Endothelial cell (in vitro differentiated cells): ENCODE measurements at regions not wholly inside any gene's neighbourhood (a gene's known extent, or its start where the extent isn't known, plus 50 kb on each side); places are given as distances from the start of the nearest gene placed in this dataset.

Experiments
- DNase-seq: peaks from one replicate; pipeline ENCODE4 v3.0.0; 2021; ENCODE audit warnings: low spot score
- H3K27ac Mint-ChIP-seq: one replicate; pipeline ENCODE4 v1.8.0; 2021; ENCODE audit warnings: mixed read lengths, inconsistent platforms; ENCODE audit not compliant: unreplicated experiment
- H3K27me3 Mint-ChIP-seq: one replicate; pipeline ENCODE4 v1.8.0; 2021; ENCODE audit warnings: mild to moderate bottlenecking, moderate library complexity, mixed read lengths, inconsistent platforms; ENCODE audit not compliant: unreplicated experiment
- H3K36me3 Mint-ChIP-seq: one replicate; pipeline ENCODE4 v1.8.0; 2021; ENCODE audit warnings: mild to moderate bottlenecking, low read depth, mixed read lengths, inconsistent platforms; ENCODE audit not compliant: unreplicated experiment
- H3K4me1 Mint-ChIP-seq: one replicate; pipeline ENCODE4 v1.8.0; 2021; ENCODE audit warnings: mild to moderate bottlenecking, mixed read lengths, inconsistent platforms; ENCODE audit not compliant: unreplicated experiment
- H3K4me3 Mint-ChIP-seq: one replicate; pipeline ENCODE4 v1.8.0; 2021; ENCODE audit warnings: mild to moderate bottlenecking, mixed read lengths, inconsistent platforms; ENCODE audit not compliant: unreplicated experiment
- H3K9me3 Mint-ChIP-seq: one replicate; pipeline ENCODE4 v1.8.0; 2021; ENCODE audit warnings: mixed read lengths, inconsistent platforms; ENCODE audit not compliant: unreplicated experiment
- TF ChIP-seq, protein P1 (sequence below): fragments of 200-600 bp; sonication (generic); IDR thresholded peaks from one replicate; pipeline ENCODE4 v1.5.0; 2021; ENCODE audit warnings: antibody characterized with exemption; ENCODE audit not compliant: unreplicated experiment

DNA sequence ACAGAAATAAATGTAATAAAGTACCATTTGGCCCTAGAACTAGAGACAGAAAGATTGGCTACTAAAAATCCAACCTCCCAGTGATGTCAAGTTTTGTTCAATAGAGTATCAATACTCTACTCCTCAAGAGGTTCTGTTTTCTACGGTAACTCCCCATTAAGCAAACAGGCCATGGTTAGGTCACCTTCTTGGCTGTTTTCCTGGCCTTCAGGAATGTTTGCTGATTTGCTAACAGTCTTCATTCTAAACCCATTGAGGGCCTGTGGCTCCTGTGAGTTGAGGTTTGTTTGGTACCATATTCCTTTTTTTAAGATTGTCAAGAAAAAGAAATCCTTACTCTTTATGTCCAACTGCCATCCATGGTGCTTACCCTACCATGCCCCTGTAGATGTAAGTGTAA is 1022.0 kb upstream of the TMEM132C start:
- Mint-ChIP-seq H3K9me3 (peaks cover 23% of the 10 kb centered on the region), H3K36me3 (no peaks in the 10 kb centered on the region)

DNA sequence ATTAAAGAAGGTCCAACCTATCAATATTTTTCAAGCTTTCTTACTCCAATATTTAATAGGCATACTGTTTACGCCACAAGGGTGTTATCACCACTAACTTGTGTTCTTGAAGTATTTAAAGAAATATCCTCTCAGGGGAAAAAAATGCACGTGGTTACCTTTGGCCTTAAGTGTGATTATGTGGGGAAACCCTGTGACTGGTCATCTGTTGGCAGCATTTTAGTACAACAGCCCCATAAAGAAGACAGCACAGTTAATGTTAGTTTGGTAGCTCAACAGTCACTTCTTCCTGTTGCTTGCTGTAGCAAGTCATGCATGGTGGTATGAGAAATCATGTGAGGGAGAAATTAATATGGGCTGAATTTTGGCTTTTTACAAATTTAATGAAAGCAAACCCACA is 1021.5 kb upstream of the TMEM132C start:
- Mint-ChIP-seq H3K9me3 (peaks cover 23% of the 10 kb centered on the region), H3K27me3 (peaks cover 3% of the 10 kb centered on the region), H3K4me1 (no peaks in the 10 kb centered on the region), H3K27ac (no peak overlapping the region), H3K4me3 (no peak overlapping the region), H3K36me3 (no peaks in the 10 kb centered on the region)
- TF ChIP-seq, protein P1, sequence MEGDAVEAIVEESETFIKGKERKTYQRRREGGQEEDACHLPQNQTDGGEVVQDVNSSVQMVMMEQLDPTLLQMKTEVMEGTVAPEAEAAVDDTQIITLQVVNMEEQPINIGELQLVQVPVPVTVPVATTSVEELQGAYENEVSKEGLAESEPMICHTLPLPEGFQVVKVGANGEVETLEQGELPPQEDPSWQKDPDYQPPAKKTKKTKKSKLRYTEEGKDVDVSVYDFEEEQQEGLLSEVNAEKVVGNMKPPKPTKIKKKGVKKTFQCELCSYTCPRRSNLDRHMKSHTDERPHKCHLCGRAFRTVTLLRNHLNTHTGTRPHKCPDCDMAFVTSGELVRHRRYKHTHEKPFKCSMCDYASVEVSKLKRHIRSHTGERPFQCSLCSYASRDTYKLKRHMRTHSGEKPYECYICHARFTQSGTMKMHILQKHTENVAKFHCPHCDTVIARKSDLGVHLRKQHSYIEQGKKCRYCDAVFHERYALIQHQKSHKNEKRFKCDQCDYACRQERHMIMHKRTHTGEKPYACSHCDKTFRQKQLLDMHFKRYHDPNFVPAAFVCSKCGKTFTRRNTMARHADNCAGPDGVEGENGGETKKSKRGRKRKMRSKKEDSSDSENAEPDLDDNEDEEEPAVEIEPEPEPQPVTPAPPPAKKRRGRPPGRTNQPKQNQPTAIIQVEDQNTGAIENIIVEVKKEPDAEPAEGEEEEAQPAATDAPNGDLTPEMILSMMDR = no peak
- no peak for DNase-seq

More for the DNA sequence above, 1022.0 kb upstream of the TMEM132C start:
- Mint-ChIP-seq H3K27ac (no peak overlapping the region), H3K27me3 (peaks cover 3% of the 10 kb centered on the region), H3K4me3 (no peak overlapping the region), H3K4me1 (no peaks in the 10 kb centered on the region)
- no peak for DNase-seq
- TF ChIP-seq, protein P1 = no peak

DNA sequence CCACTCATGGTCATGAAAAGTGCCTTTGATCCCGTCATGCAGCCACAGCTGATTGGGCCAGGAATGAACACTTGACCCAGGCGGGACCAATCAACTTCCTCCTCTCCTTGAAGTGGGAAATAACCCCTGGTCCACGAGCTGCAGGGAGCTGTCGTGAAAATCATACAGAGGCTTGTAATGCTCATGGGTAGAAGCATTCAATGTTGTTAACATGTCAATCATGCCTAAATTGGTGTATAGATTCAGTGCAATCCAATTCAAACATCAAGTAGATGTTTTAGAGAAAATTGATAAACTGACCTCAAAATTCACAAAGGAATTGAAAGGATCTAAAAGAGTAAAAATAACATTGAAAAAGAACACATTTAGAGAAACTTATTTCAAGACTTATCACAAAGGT is 1019.0 kb upstream of the TMEM132C start:
- Mint-ChIP-seq H3K4me1 (no peaks in the 10 kb centered on the region), H3K4me3 (no peak overlapping the region), H3K27me3 (peaks cover 3% of the 10 kb centered on the region), H3K36me3 (no peaks in the 10 kb centered on the region), H3K27ac (no peak overlapping the region), H3K9me3 (peaks cover 35% of the 10 kb centered on the region)
- no peak for DNase-seq
- TF ChIP-seq, protein P1 = no peak

DNA sequence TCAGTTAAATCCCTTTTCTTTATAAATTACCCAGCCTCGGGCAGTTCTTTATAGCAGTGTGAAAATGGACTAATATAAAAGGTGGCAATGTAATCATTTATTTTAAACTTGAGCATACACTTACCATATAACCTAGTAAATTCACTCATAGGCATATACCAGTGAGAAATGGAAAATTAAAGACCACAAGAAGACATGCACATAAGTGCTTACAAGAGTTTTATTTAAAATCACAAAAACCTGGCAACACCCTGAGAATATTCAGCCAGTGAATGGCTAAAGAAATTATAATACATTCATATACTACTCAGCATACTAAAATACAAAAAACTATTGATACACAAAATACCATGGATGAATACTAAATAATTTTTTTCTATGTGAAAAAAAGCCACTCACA is 1017.5 kb upstream of the TMEM132C start:
- Mint-ChIP-seq H3K9me3 (peaks cover 25% of the 10 kb centered on the region), H3K36me3 (no peaks in the 10 kb centered on the region), H3K27me3 (no peaks in the 10 kb centered on the region), H3K4me1 (no peaks in the 10 kb centered on the region), H3K4me3 (no peak overlapping the region), H3K27ac (no peak overlapping the region)
- no peak for DNase-seq
- TF ChIP-seq, protein P1 = no peak

DNA sequence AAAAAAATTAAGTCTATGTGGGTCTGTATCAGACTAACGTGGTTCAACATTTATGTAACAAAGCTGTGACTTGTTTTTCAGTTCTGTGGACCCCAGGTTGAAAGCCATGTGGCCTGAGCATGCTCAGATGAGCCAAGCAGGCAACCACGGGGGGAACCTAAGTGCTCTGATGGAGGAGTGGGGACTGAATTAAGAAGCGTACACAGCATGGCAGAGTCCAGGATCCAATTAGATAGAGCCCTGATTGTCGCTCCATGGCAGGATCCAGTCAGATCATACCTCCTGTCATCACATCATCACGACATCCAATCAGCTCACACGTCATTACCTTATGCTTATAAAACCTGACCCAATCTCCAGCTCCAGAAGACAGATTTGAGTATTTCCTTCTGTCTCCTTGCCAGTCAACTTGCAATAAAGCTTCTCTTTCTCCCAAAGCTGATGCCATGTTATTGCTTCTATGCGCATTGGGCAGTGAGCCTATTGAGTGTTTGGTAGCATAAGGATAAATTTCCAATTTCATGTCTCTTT is 1013.1 kb upstream of the TMEM132C start:
- no peaks in the 10 kb centered on the region for H3K36me3 Mint-ChIP-seq
- H3K27ac Mint-ChIP-seq = no peak overlapping the region
- peaks cover 41% of the 10 kb centered on the region for H3K9me3 Mint-ChIP-seq
- TF ChIP-seq, protein P1 = no peak
- DNase-seq = no peak
- H3K27me3 Mint-ChIP-seq = no peaks in the 10 kb centered on the region
- no peaks in the 10 kb centered on the region for H3K4me1 Mint-ChIP-seq
- no peak overlapping the region for H3K4me3 Mint-ChIP-seq
